Aorta (tissue), 5 donors: ENCODE measurements at regions not wholly inside any gene's neighbourhood (a gene's known extent, or its start where the extent isn't known, plus 50 kb on each side); places are given as distances from the start of the nearest gene placed in this dataset.

Source experiments
- ATAC-seq: fragments of 200-7000 bp; cut with Tn5 transposase; one replicate; pipeline ENCODE4 v1.9.1; 2022; ENCODE audit warnings: moderate library complexity; ENCODE audit not compliant: low FRiP score
- DNase-seq, 2 donors: peaks; one replicate each; pipeline ENCODE4 v3.0.0-alpha.2; 2020
- H3K27ac ChIP-seq, 2 donors: one replicate each; pipeline ENCODE4 v1.5.1; 2013; ENCODE audit warnings: low read length in 2 of 2, mild to moderate bottlenecking in 2 of 2, moderate library complexity in 2 of 2, control low read depth in 1 of 2, inconsistent platforms in 1 of 2, low read depth in 1 of 2
- H3K27me3 ChIP-seq, 2 donors: one replicate each; pipeline ENCODE4 v1.6.1; 2013; ENCODE audit warnings: control low read depth in 1 of 2, low read length in 1 of 2, mild to moderate bottlenecking in 1 of 2, moderate library complexity in 1 of 2; ENCODE audit not compliant: insufficient read depth in 2 of 2, control insufficient read depth in 1 of 2
- H3K36me3 ChIP-seq, 2 donors: one replicate each; pipeline ENCODE4 v1.6.1; 2013; ENCODE audit warnings: control low read depth in 1 of 2, low read length in 1 of 2, mild to moderate bottlenecking in 1 of 2; ENCODE audit not compliant: insufficient read depth in 2 of 2, control insufficient read depth in 1 of 2
- H3K4me1 ChIP-seq, 2 donors: one replicate each; pipeline ENCODE4 v1.6.1; 2013; ENCODE audit warnings: low read length in 2 of 2, control low read depth in 1 of 2, mild to moderate bottlenecking in 1 of 2, moderate library complexity in 1 of 2; ENCODE audit not compliant: insufficient read depth in 2 of 2, control insufficient read depth in 1 of 2
- H3K4me3 ChIP-seq, 2 donors: one replicate each; pipeline ENCODE4 v1.5.1; 2013; ENCODE audit warnings: low read length in 2 of 2, control low read depth in 1 of 2, mild to moderate bottlenecking in 1 of 2
- H3K9me3 ChIP-seq: one replicate; pipeline ENCODE4 v1.6.1; 2013; ENCODE audit warnings: mild to moderate bottlenecking, low read length; ENCODE audit not compliant: control insufficient read depth
- WGBS, 2 donors: extraction: QIAGEN DNeasy Blood & Tissue Kit; methylation state at CpG; one replicate each; pipeline ENCODE4 v1.1.7; 2013; 5-methylcytosine and 5-hydroxymethylcytosine counted together
- intact Hi-C, 2 donors: fragments of 100-400 bp; cut with DNase I; formaldehyde crosslinking; loops; one replicate each; pipeline versions ENCODE4 v1.14.2 to v1.15.0; 2022
- donor health status: healthy with polysubstance abuse.
- donor health status: Bipolar disorder and iron deficiency.
- donor health status: DM: no; HTN: no; CAD: no.
- donor health status: DM: no; HTN: no; CAD: no.
- donor health status: DM: yes; HTN: yes; CAD: no.

DNA sequence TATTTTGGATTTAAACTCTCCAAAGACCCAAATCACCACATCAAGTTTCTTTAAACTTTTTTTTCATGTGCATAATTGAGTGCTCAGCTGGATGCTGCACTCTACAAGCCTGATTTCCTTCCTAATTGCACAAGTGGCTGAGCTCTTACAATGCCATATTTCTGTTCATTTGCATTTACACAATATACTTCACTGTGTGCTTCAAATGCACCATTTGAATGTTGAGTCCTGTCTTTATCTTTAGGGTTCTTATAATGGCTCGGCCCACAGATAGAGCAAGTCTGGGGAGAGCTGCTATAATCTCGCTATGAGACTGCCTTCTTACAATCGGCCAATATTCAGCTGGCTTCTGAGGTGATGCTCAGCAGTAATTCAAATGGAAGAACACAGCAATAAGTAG lies 200.6 kb upstream of the MAP3K7 start:
- no peaks in the 10 kb centered on the region for H3K36me3 ChIP-seq
- DNase-seq (no peak), ATAC-seq (no peak)
- H3K4me3 ChIP-seq: no peak overlapping the region
- intact Hi-C loops: no loop called here
- H3K4me1 ChIP-seq: no peaks in the 10 kb centered on the region
- no peaks in the 10 kb centered on the region for H3K9me3 ChIP-seq
- 58 to 61% methylated on average over 3 of the region's 3 CpGs for WGBS, 2 donors
- no peak overlapping the region for H3K27ac ChIP-seq
- H3K27me3 ChIP-seq: no peaks in the 10 kb centered on the region

DNA sequence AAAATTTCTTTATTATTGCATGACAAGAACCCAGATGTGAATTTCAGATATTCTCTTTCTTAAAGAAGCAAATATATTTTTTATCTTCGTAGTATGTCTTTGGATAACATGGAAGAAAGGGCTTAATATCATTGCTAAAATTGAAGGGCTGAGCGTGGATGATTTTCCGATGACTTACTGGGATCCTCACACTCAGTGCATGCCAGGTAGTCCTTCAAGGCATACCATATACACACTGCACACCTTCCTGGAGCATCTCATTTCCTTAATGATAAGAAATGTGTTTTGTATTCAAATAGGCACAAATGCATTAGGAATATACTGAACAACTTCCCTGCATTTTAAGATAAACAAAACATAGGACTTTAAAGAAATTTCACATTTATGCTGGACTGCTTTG lies 193.9 kb upstream of the MAP3K7 start:
- no peak for DNase-seq
- H3K27me3 ChIP-seq: no peaks in the 10 kb centered on the region
- intact Hi-C loops: no loop called here

DNA sequence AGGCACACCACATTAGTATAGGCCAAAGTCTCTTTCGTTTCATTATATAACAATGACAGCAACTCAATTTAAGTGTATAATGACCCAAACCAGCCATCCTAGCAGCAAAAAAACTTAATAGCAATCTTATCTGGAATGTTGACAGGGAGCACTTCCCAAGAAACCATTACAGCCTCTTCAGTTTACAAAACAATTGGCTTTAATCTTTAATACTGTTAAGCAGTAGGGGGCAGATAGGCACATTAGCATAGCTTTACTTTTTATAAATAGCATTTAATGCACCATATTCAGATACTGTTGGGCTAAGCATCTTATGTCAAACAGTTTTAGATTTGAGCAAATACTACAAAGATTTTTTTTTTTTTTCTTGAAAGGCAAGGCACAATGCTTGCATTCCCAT lies 193.3 kb upstream of the MAP3K7 start:
- H3K4me3 ChIP-seq: no peak overlapping the region
- ATAC-seq (no peak), DNase-seq (no peak)
- H3K27ac ChIP-seq: no peak overlapping the region
- no peaks in the 10 kb centered on the region for H3K9me3 ChIP-seq
- WGBS, 2 donors: 86 to 94% methylated on average over 1 of the region's 1 CpG
- intact Hi-C loops: no loop called here
- no peaks in the 10 kb centered on the region for H3K36me3 ChIP-seq
- H3K27me3 ChIP-seq: no peaks in the 10 kb centered on the region
- no peaks in the 10 kb centered on the region for H3K4me1 ChIP-seq

More for the DNA sequence above, 193.9 kb upstream of the MAP3K7 start:
- Histone ChIP-seq H3K36me3 (no peaks in the 10 kb centered on the region), H3K4me1 (no peaks in the 10 kb centered on the region), H3K27ac (no peak overlapping the region), H3K9me3 (no peaks in the 10 kb centered on the region), H3K4me3 (no peak overlapping the region)
- ATAC-seq: no peak
- WGBS, 2 donors: 95 to 97% methylated on average over 3 of the region's 3 CpGs

DNA sequence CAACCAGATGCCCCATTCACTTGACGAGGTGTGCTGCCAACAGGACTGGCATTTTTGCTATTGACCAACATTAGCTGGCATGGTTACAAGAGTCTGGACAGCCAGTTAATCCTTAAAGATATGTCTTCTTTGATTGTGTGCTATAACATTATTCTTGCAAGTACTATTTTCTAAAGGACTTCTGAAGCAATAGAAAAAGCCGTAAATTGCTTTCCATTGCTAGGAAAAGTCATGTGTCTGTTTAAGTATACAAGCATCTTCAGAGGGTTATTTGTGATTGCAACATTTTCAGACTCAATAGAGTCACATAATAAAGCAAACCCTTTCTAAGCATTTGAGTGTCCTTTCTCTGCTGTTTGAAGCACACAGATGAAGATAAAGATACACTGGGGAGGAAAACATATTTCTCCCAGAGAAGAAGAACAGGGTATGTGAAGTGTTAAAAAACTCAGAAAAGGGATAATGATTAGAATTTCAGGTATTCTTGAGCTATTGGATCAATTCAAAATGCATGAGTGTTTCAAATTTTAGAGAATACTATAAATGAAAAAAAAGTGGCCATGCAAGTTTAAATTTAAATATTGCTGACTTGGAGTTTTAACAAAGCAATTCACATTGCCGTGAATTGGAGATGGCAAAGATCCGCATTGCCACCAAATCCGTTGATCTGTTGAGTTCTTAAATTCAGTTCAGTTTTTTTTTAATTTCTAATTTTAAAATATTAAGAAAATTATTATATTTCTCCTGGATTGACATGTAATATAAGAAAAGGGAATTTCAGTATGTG lies 191.7 kb upstream of the MAP3K7 start:
- Histone ChIP-seq H3K36me3 (no peaks in the 10 kb centered on the region), H3K4me1 (no peaks in the 10 kb centered on the region), H3K27me3 (no peaks in the 10 kb centered on the region), H3K27ac (no peak overlapping the region), H3K4me3 (no peak overlapping the region), H3K9me3 (no peaks in the 10 kb centered on the region)
- intact Hi-C loops: no loop called here
- WGBS, 2 donors: 82 to 85% methylated on average over 5 of the region's 5 CpGs
- DNase-seq: no peak
- no peak for ATAC-seq

DNA sequence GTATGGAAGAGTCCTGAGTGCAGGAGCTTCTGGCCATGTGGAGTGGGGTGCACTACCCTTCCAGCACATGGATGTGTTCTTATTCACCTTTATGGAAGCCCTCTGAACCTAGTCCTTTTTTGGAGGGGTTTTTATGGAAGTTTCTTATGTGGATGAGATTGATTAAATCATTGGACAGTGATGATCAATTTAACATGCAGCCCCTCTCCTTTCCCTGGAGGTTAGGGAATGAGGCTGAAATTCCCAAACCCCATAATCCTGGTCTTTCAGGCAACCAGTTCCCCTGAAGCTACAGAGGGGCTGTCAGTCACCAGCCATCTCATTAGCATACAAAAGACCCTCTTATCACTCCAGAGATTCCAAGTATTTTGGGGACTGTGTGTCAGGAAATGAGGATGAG lies 183.9 kb upstream of the MAP3K7 start:
- H3K27ac ChIP-seq: no peak overlapping the region
- no peaks in the 10 kb centered on the region for H3K36me3 ChIP-seq
- no peak for DNase-seq
- intact Hi-C loops: no loop called here
- H3K4me1 ChIP-seq: no peaks in the 10 kb centered on the region
- no peak for ATAC-seq
- no peaks in the 10 kb centered on the region for H3K9me3 ChIP-seq
- H3K27me3 ChIP-seq: no peaks in the 10 kb centered on the region
- H3K4me3 ChIP-seq: no peak overlapping the region

DNA sequence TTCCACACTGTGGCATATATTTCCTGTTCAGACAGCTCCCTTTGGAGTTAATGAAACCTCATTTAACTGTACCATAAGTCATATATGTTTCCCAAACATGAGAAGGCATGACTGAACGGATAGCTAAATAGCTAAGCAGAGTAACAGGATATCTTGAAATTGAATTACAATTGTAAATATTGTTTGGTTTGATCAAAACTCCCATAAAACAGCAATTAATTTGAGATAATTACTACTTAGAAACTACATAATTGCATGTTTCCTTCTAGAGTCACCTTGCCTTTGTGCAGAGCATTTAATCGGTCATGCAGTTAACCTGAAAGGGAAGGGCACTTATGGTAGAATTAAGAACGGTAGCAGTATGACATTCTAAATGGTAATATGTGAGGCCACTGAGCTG lies 179.0 kb upstream of the MAP3K7 start:
- ATAC-seq: no peak
- WGBS, 2 donors: 72 to 84% methylated on average over 3 of the region's 3 CpGs
- Histone ChIP-seq H3K27me3 (no peaks in the 10 kb centered on the region), H3K9me3 (no peaks in the 10 kb centered on the region), H3K27ac (no peak overlapping the region), H3K4me3 (no peak overlapping the region), H3K4me1 (no peaks in the 10 kb centered on the region), H3K36me3 (no peaks in the 10 kb centered on the region)
- no peak for DNase-seq
- intact Hi-C loops: no loop called here

DNA sequence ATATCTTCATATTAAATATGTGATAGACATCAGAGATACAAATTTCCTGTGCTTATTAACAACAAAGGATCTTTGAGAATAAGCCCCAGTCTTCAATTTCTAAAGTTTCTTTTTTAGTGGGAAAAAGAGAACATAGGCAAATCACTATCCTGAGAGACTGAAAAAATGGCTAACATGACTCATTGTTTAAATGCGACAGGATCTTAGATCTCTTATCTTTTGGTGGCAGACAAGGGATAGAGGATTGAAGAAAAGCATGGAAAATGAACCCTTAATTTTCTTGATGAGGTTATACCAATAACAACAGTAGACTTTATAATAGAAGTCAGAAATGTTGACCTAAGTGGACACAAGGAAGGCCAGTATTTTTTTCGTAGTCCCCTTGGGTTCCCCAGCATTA lies 178.6 kb upstream of the MAP3K7 start:
- no peak for DNase-seq
- H3K36me3 ChIP-seq: no peaks in the 10 kb centered on the region
- ATAC-seq: no peak
- no peak overlapping the region for H3K27ac ChIP-seq
- no peaks in the 10 kb centered on the region for H3K27me3 ChIP-seq
- 48 to 53% methylated on average over 2 of the region's 2 CpGs for WGBS, 2 donors
- intact Hi-C loops: no loop called here
- no peak overlapping the region for H3K4me3 ChIP-seq
- H3K9me3 ChIP-seq: no peaks in the 10 kb centered on the region
- no peaks in the 10 kb centered on the region for H3K4me1 ChIP-seq

DNA sequence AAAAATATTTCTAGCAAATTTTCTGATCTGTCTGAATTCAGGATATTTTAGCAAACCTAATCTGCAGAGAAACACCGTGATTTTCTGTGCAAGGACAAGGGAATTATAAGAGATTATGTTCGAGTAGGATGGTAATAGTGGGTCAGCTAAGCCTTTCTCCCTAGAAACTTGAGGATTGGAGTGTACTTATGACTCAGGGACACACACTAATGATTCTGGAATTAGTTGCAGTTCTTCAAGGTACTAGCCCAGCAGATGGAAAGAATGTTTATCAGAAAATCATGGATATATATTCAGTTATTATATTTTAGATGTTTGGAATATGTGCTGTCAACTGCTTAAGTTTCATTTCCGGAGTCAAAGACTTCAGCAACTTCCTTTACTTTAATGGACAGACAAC lies 177.1 kb upstream of the MAP3K7 start:
- H3K4me3 ChIP-seq: no peak overlapping the region
- no peaks in the 10 kb centered on the region for H3K9me3 ChIP-seq
- no peaks in the 10 kb centered on the region for H3K36me3 ChIP-seq
- H3K27me3 ChIP-seq: no peaks in the 10 kb centered on the region
- no peaks in the 10 kb centered on the region for H3K4me1 ChIP-seq
- H3K27ac ChIP-seq: no peak overlapping the region
- intact Hi-C loops: no loop called here
- WGBS, 2 donors: 75 to 83% methylated on average over 3 of the region's 3 CpGs
- DNase-seq (no peak), ATAC-seq (no peak)

DNA sequence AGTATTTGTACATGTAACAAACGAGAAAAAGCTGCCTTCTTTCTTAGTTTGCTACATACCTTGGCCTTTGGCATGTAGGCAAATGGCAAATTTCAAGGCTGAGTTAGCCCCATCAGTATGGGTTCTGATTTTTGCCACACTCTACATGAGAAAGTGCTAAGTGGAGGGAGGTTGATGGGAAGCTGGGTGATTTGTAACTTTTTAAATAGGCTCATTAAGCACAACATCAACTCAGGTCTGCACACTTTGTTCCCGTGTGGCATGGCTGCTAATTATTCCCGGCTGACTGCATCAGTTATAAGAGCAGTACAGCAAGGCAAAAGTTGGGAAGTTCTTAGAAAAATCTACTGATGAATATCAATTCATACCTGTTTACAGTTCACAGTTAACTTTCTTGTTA lies 172.8 kb upstream of the MAP3K7 start:
- ATAC-seq: no peak
- Histone ChIP-seq H3K4me1 (no peaks in the 10 kb centered on the region), H3K4me3 (no peak overlapping the region), H3K9me3 (no peaks in the 10 kb centered on the region), H3K27me3 (no peaks in the 10 kb centered on the region), H3K36me3 (no peaks in the 10 kb centered on the region), H3K27ac (no peak overlapping the region)
- WGBS, 2 donors: 67 to 76% methylated on average over 3 of the region's 3 CpGs
- intact Hi-C loops: no loop called here
- no peak for DNase-seq
